Upper lobe of left lung (tissue), 4 donors: ENCODE measurements at regions not wholly inside any gene's neighbourhood (a gene's known extent, or its start where the extent isn't known, plus 50 kb on each side); places are given as distances from the start of the nearest gene placed in this dataset.

Experiments
- POLR2A ChIP-seq, 4 donors: fragments of 450-650 bp; IDR thresholded peaks; one replicate each; pipeline ENCODE4 v1.5.1; 2016 to 2017; ENCODE audit warnings: antibody characterized with exemption in 4 of 4, mild to moderate bottlenecking in 2 of 4
- TF ChIP-seq, protein P1 (sequence below), 6 experiments: fragments of 450-650 bp in 4 of 6; fragments of 200-600 bp in 2 of 6; sonication (generic) in 2 of 6; IDR thresholded peaks; one replicate each; pipeline ENCODE4 v1.5.1; 2016 to 2019; ENCODE audit warnings: antibody characterized with exemption in 6 of 6

DNA sequence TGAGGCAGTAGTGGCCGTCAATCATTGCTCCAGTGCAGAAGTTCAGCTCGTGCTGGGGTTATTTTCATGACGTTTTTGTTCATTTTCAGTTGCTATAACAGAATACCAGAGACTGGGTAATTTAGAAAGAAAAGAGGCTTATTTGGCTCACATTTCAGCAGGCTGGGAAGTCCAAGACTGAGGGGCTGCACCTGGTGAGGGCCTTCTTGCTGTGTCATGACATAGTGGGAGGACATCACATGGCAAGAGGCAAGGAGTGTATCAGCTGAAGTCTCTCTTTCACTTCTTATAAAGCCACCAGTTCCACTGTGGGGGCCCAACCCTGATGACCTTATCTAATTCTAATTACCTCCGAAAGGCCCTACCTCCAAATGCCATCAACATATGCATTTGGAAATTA, 58.0 kb upstream of the DPP10 start:
- TF ChIP-seq POLR2A (IDR thresholded peaks at IDR 0.05): no peak
- TF ChIP-seq, protein P1, sequence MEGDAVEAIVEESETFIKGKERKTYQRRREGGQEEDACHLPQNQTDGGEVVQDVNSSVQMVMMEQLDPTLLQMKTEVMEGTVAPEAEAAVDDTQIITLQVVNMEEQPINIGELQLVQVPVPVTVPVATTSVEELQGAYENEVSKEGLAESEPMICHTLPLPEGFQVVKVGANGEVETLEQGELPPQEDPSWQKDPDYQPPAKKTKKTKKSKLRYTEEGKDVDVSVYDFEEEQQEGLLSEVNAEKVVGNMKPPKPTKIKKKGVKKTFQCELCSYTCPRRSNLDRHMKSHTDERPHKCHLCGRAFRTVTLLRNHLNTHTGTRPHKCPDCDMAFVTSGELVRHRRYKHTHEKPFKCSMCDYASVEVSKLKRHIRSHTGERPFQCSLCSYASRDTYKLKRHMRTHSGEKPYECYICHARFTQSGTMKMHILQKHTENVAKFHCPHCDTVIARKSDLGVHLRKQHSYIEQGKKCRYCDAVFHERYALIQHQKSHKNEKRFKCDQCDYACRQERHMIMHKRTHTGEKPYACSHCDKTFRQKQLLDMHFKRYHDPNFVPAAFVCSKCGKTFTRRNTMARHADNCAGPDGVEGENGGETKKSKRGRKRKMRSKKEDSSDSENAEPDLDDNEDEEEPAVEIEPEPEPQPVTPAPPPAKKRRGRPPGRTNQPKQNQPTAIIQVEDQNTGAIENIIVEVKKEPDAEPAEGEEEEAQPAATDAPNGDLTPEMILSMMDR (IDR thresholded peaks at IDR 0.05): no peak
